Amniotic epithelial cell (primary cell): ENCODE measurements at regions not wholly inside any gene's neighbourhood (a gene's known extent, or its start where the extent isn't known, plus 50 kb on each side); places are given as distances from the start of the nearest gene placed in this dataset.

Source experiments
- DNase-seq: peaks from one replicate; pipeline ENCODE4 v3.0.0-alpha.2; 2010; ENCODE audit warnings: low read depth

GRCh38 chr3:72158639-72159326, 373.8 kb upstream of the PROK2 start:
- no peak for DNase-seq

GRCh38 chr3:72157748-72158638, 373.0 kb upstream of the PROK2 start:
- no peak for DNase-seq

- DNase-seq, result peak; percentile 94
Measured at GRCh38 chr3:72155391-72156064, 370.6 kb upstream of the PROK2 start.

GRCh38 chr3:72154391-72155335, 369.7 kb upstream of the PROK2 start:
- peak; percentile 60 for DNase-seq

GRCh38 chr3:72153477-72154314, 368.7 kb upstream of the PROK2 start:
- DNase-seq, result no peak

- peak; percentile 67 for DNase-seq
Measured at GRCh38 chr3:72152551-72153476, 367.9 kb upstream of the PROK2 start.

- no peak for DNase-seq
Measured at GRCh38 chr3:72151465-72152238, 366.7 kb upstream of the PROK2 start.

GRCh38 chr3:72150634-72151412, 365.9 kb upstream of the PROK2 start:
- no peak for DNase-seq

- no peak for DNase-seq
Measured at GRCh38 chr3:72149645-72150300, 364.8 kb upstream of the PROK2 start.

GRCh38 chr3:72147600-72147999, 362.7 kb upstream of the PROK2 start:
- DNase-seq, result no peak

GRCh38 chr3:72145506-72146380, 360.8 kb upstream of the PROK2 start:
- peak; percentile 73 for DNase-seq

- DNase-seq, result no peak
Measured at GRCh38 chr3:72144773-72145505, 360.0 kb upstream of the PROK2 start.

- no peak for DNase-seq
Measured at GRCh38 chr3:72143966-72144717, 359.2 kb upstream of the PROK2 start.

GRCh38 chr3:72143322-72143721, 358.4 kb upstream of the PROK2 start:
- peak; percentile 74 for DNase-seq

- DNase-seq, result no peak
Measured at GRCh38 chr3:72142028-72142427, 357.1 kb upstream of the PROK2 start.
